IMR-90 (cell line): ENCODE measurements at regions not wholly inside any gene's neighbourhood (a gene's known extent, or its start where the extent isn't known, plus 50 kb on each side); places are given as distances from the start of the nearest gene placed in this dataset.

ENCODE experiments used
- ATAC-seq: fragments of 200-7000 bp; cut with Tn5 transposase; 2 replicates; pipeline ENCODE4 v1.9.1; 2020; ENCODE audit warnings: low read depth, mild to moderate bottlenecking, moderate library complexity
- BruUV-seq: library from RNA; stranded (reverse); fragments of 400-500 nt; replicated peaks from 2 replicates; lab custom pipeline; 2021; lab: Mats Ljungman, UMichigan
- CTCF ChIA-PET: fragments of 300-600 bp; formaldehyde crosslinking; extraction: SDS; loops from one replicate; lab custom pipeline; 2021; ENCODE audit warnings: antibody characterized with exemption; lab: Yijun Ruan, JAX
- POLR2A ChIA-PET: fragments of 300-600 bp; sonication (Branson Sonifier 250); formaldehyde crosslinking; loops from one replicate; lab custom pipeline; 2022; ENCODE audit warnings: antibody characterized with exemption; ENCODE audit not compliant: unreplicated experiment; lab: Charles Lee
- DNase-seq: peaks from one replicate; pipeline ENCODE4 v3.0.0; 2013
- H2AFZ ChIP-seq: replicated peaks from 2 replicates; pipeline ENCODE3; 2013; ENCODE audit warnings: low read length, mild to moderate bottlenecking; ENCODE audit not compliant: poor library complexity
- H2AK5ac ChIP-seq: 2 replicates; pipeline ENCODE4 v1.6.1; 2013; ENCODE audit warnings: low read depth, low read length, inconsistent platforms
- H2AK9ac ChIP-seq: replicated peaks from 2 replicates; pipeline ENCODE3; 2013; ENCODE audit warnings: mild to moderate bottlenecking, low read depth, low read length, moderate library complexity; ENCODE audit not compliant: poor library complexity
- H2BK120ac ChIP-seq: 2 replicates; pipeline ENCODE4 v1.6.1; 2013; ENCODE audit warnings: low read depth, low read length, inconsistent platforms
- H2BK15ac ChIP-seq: 3 replicates; pipeline ENCODE4 v1.6.1; 2013; ENCODE audit warnings: low read depth, low read length, inconsistent platforms
- H2BK20ac ChIP-seq: 2 replicates; pipeline ENCODE4 v1.6.1; 2013; ENCODE audit warnings: low read depth, mild to moderate bottlenecking, inconsistent platforms, low read length, moderate library complexity
- H2BK5ac ChIP-seq: 2 replicates; pipeline ENCODE4 v1.6.1; 2013; ENCODE audit warnings: mild to moderate bottlenecking, low read depth, low read length, inconsistent platforms; ENCODE audit not compliant: poor library complexity, severe bottlenecking
- H3K14ac ChIP-seq: replicated peaks from 2 replicates; pipeline ENCODE4 v1.6.1; 2013; ENCODE audit warnings: low read depth, low read length, inconsistent platforms
- H3K18ac ChIP-seq: 2 replicates; pipeline ENCODE4 v1.6.1; 2013; ENCODE audit warnings: low read depth, low read length, control low read depth
- H3K23ac ChIP-seq: 2 replicates; pipeline ENCODE4 v1.6.1; 2013; ENCODE audit warnings: low read depth, low read length, inconsistent platforms
- H3K27ac ChIP-seq: 2 replicates; pipeline ENCODE4 v1.5.1; 2013; ENCODE audit warnings: mild to moderate bottlenecking, control low read depth, low read length; ENCODE audit not compliant: insufficient read depth
- H3K27me3 ChIP-seq: 2 replicates; pipeline ENCODE4 v1.6.1; 2013; ENCODE audit warnings: low read length; ENCODE audit not compliant: control insufficient read depth, insufficient read depth
- H3K36me3 ChIP-seq: 2 replicates; pipeline ENCODE4 v1.6.1; 2013; ENCODE audit warnings: low read length, mixed read lengths; ENCODE audit not compliant: control insufficient read depth, insufficient read depth
- H3K4ac ChIP-seq: 2 replicates; pipeline ENCODE4 v1.6.1; 2013; ENCODE audit warnings: low read depth, low read length, inconsistent platforms
- H3K4me1 ChIP-seq: 2 replicates; pipeline ENCODE4 v1.6.1; 2013; ENCODE audit warnings: low read length, mixed read lengths; ENCODE audit not compliant: control insufficient read depth, insufficient read depth
- H3K4me2 ChIP-seq: 2 replicates; pipeline ENCODE4 v1.6.1; 2013; ENCODE audit warnings: low read depth, mild to moderate bottlenecking, control low read depth, low read length, moderate library complexity
- H3K4me3 ChIP-seq: 2 replicates; pipeline ENCODE4 v1.5.1; 2013; ENCODE audit warnings: low read depth, mild to moderate bottlenecking, control low read depth, low read length, moderate library complexity; ENCODE audit not compliant: insufficient read depth
- H3K56ac ChIP-seq: 2 replicates; pipeline ENCODE4 v1.6.1; 2013; ENCODE audit warnings: low read length, inconsistent platforms; ENCODE audit not compliant: insufficient read depth; ENCODE audit errors: extremely low read depth
- H3K79me1 ChIP-seq, 2 experiments: 2 replicates each; pipeline ENCODE4 v1.6.1; 2013; ENCODE audit warnings: low read length in 2 of 2, inconsistent platforms in 1 of 2, low read depth in 1 of 2
- H3K9ac ChIP-seq: 2 replicates; pipeline ENCODE4 v1.6.1; 2013; ENCODE audit warnings: low read depth, low read length, control low read depth
- H3K9me1 ChIP-seq: 2 replicates; pipeline ENCODE4 v1.6.1; 2013; ENCODE audit warnings: low read length, inconsistent platforms; ENCODE audit not compliant: insufficient read depth
- H3K9me3 ChIP-seq: 2 replicates; pipeline ENCODE4 v1.6.1; 2013; ENCODE audit warnings: low read length; ENCODE audit not compliant: control insufficient read depth, insufficient read depth
- H4K20me1 ChIP-seq: 2 replicates; pipeline ENCODE4 v1.6.1; 2013; ENCODE audit warnings: low read length, inconsistent platforms; ENCODE audit not compliant: insufficient read depth
- H4K5ac ChIP-seq: 2 replicates; pipeline ENCODE4 v1.6.1; 2013; ENCODE audit warnings: mild to moderate bottlenecking, low read depth, low read length, control low read depth
- H4K8ac ChIP-seq, 2 experiments: 2 replicates each; pipeline ENCODE4 v1.6.1; 2013; ENCODE audit warnings: low read depth in 2 of 2, low read length in 2 of 2, control low read depth in 1 of 2, inconsistent platforms in 1 of 2
- H4K91ac ChIP-seq: 2 replicates; pipeline ENCODE4 v1.6.1; 2013; ENCODE audit warnings: low read depth, low read length, inconsistent platforms; ENCODE audit not compliant: insufficient read depth
- CEBPB ChIP-seq: IDR thresholded peaks from 2 replicates; pipeline ENCODE4 v1.6.1; 2012; ENCODE audit warnings: low read depth, low read length, improper control_type of control experiment
- FOS ChIP-seq: fragments of 150-350 bp; IDR thresholded peaks from 2 replicates; pipeline ENCODE4 v1.6.1; 2016; ENCODE audit warnings: low read depth, low read length
- RCOR1 ChIP-seq: IDR thresholded peaks from 2 replicates; pipeline ENCODE4 v1.6.1; 2012; ENCODE audit warnings: mild to moderate bottlenecking, low read length, improper control_type of control experiment; ENCODE audit not compliant: insufficient replicate concordance
- WGBS, 2 experiments: methylation state at CpG; one replicate each; pipeline versions ENCODE4 v1.1.5 to v1.1.7; 2013; ENCODE audit warnings: missing lambda C conversion rate in 2 of 2; ENCODE audit not compliant: insufficient read length in 1 of 2; ENCODE audit errors: extremely low coverage in 2 of 2; 5-methylcytosine and 5-hydroxymethylcytosine counted together
- dilution Hi-C: fragments of 300-500 bp; cut with HindIII; formaldehyde crosslinking; loops from one replicate; pipeline ENCODE4 v1.14.3; 2018; ENCODE audit warnings: low sequenced_read_pairs; ENCODE audit not compliant: unreplicated experiment
- in situ Hi-C: fragments of 300-500 bp; cut with MboI; formaldehyde crosslinking; loops from 3 replicates; pipeline ENCODE4 v1.14.3; 2019; ENCODE audit warnings: low sequenced_read_pairs, inconsistent platforms, mixed read lengths
- intact Hi-C: fragments of 100-400 bp; cut with micrococcal nuclease; formaldehyde crosslinking; loops from 2 replicates; pipeline ENCODE4 v1.10.0; 2022

DNA sequence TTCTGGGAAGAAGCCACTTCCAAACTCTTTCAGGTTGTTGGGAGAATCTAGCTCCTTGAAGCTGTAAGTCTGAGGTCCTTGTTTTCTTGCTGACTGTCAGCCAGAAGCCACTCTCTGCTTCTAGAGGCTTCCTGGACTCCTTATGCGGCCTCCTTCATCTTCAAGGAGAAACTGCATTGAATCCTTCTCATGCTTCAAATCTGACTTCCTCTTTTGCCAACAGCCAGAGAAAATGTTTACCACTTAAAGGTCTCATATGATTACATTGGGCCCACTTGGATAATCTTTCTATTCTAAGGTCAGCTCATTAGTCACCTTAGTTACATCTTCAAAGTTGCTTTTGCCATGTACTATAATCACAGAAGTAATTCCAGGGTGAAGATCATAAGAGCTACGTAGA, 327.0 kb downstream of the HNRNPD start:
- intact Hi-C loops, result no loop called here
- Histone ChIP-seq H4K91ac (no peak overlapping the region), H3K4me3 (no peak overlapping the region), H2BK15ac (no peak overlapping the region), H2AFZ (no peak overlapping the region), H3K27ac (no peak overlapping the region), H3K56ac (no peak overlapping the region), H3K23ac (no peak overlapping the region), H4K8ac (no peak overlapping the region), H3K36me3 (no peaks in the 10 kb centered on the region), H3K27me3 (peaks cover 25% of the 10 kb centered on the region), H3K4me2 (no peak overlapping the region), H2AK9ac (no peak overlapping the region), H2BK120ac (no peak overlapping the region), H3K79me1 (no peaks in the 10 kb centered on the region), H4K5ac (no peak overlapping the region), H3K4me1 (no peaks in the 10 kb centered on the region), H2BK5ac (no peak overlapping the region), H3K9ac (no peak overlapping the region), H4K20me1 (no peaks in the 10 kb centered on the region), H3K4ac (no peak overlapping the region), H2BK20ac (no peak overlapping the region), H3K9me1 (no peaks in the 10 kb centered on the region), H3K9me3 (no peaks in the 10 kb centered on the region), H2AK5ac (no peak overlapping the region), H3K18ac (no peak overlapping the region), H3K14ac (no peak overlapping the region)
- dilution Hi-C loops, result no loop called here
- in situ Hi-C loops, result no loop called here
- WGBS, 2 experiments, result no CpG with 5 or more reads among the region's 2 CpGs
- no peak for TF ChIP-seq CEBPB
- TF ChIP-seq FOS, result no peak
- no peak for TF ChIP-seq RCOR1
- BruUV-seq, result no TSS peak
- ATAC-seq, result no peak
- POLR2A ChIA-PET, result no interaction called here
- CTCF ChIA-PET, result no interaction called here
- DNase-seq, result no peak
